Esophagus squamous epithelium (tissue), 5 donors: ENCODE measurements at regions not wholly inside any gene's neighbourhood (a gene's known extent, or its start where the extent isn't known, plus 50 kb on each side); places are given as distances from the start of the nearest gene placed in this dataset.

Source experiments
- DNase-seq: peaks from one replicate; lab custom pipeline; 2025; lab: John Stamatoyannopoulos, UW
- H3K27ac ChIP-seq, 4 donors: fragments of 200-600 bp; sonication (generic); one replicate each; pipeline ENCODE4 v1.5.1; 2016 to 2019; ENCODE audit warnings: mild to moderate bottlenecking in 1 of 4
- H3K27me3 ChIP-seq, 4 donors: fragments of 200-600 bp; sonication (generic); 1 replicate in 3 of 4; 2 replicates in 1 of 4; pipeline versions ENCODE4 v1.5.1 to v1.6.0; 2017 to 2021; ENCODE audit warnings: antibody characterized with exemption in 1 of 4
- H3K36me3 ChIP-seq, 3 donors: fragments of 200-600 bp; sonication (generic); one replicate each; pipeline ENCODE4 v1.5.1; 2016 to 2019
- H3K4me1 ChIP-seq, 3 donors: fragments of 200-600 bp; sonication (generic); one replicate each; pipeline ENCODE4 v1.5.1; 2017 to 2019
- H3K4me3 ChIP-seq, 4 donors: fragments of 200-600 bp; sonication (generic); 1 replicate in 3 of 4; 2 replicates in 1 of 4; pipeline ENCODE4 v1.5.1; 2016 to 2019; ENCODE audit warnings: mild to moderate bottlenecking in 2 of 4, moderate library complexity in 1 of 4
- H3K9me3 ChIP-seq, 3 donors: fragments of 200-600 bp; sonication (generic); one replicate each; pipeline ENCODE4 v1.5.1; 2016 to 2019
- POLR2A ChIP-seq, 4 donors: fragments of 450-650 bp; IDR thresholded peaks; one replicate each; pipeline ENCODE4 v1.6.1; 2017; ENCODE audit warnings: antibody characterized with exemption in 4 of 4, mild to moderate bottlenecking in 4 of 4, moderate library complexity in 3 of 4
- WGBS, 2 donors: methylation state at CpG; one replicate each; pipeline ENCODE4 v1.1.5; 2018; 5-methylcytosine and 5-hydroxymethylcytosine counted together
- intact Hi-C: fragments of 100-400 bp; cut with DNase I; formaldehyde crosslinking; loops from one replicate; pipeline ENCODE4 v1.15.0; 2022
- TF ChIP-seq, protein P1 (sequence below), 6 experiments: fragments of 450-650 bp in 4 of 6; fragments of 200-600 bp in 2 of 6; sonication (generic) in 2 of 6; IDR thresholded peaks; one replicate each; pipeline ENCODE4 v1.5.1; 2016 to 2019; ENCODE audit warnings: antibody characterized with exemption in 6 of 6, mild to moderate bottlenecking in 4 of 6, moderate library complexity in 4 of 6
- donor health status: DM: yes; HTN: yes; CAD: no.

GRCh38 chr16:51374790-51375189 lies 223.7 kb upstream of the SALL1 start:
- Histone ChIP-seq H3K9me3 (no peaks in the 10 kb centered on the region), H3K27ac (no peak overlapping the region), H3K4me3 (no peak overlapping the region), H3K36me3 (no peaks in the 10 kb centered on the region), H3K4me1 (no peaks in the 10 kb centered on the region), H3K27me3 (no peaks in the 10 kb centered on the region)
- no peak for DNase-seq
- intact Hi-C loops = no loop called here
- 91 to 97% methylated on average over 5 of the region's 5 CpGs for WGBS, 2 donors
- TF ChIP-seq POLR2A (IDR thresholded peaks at IDR 0.05) = no peak
- TF ChIP-seq, protein P1, sequence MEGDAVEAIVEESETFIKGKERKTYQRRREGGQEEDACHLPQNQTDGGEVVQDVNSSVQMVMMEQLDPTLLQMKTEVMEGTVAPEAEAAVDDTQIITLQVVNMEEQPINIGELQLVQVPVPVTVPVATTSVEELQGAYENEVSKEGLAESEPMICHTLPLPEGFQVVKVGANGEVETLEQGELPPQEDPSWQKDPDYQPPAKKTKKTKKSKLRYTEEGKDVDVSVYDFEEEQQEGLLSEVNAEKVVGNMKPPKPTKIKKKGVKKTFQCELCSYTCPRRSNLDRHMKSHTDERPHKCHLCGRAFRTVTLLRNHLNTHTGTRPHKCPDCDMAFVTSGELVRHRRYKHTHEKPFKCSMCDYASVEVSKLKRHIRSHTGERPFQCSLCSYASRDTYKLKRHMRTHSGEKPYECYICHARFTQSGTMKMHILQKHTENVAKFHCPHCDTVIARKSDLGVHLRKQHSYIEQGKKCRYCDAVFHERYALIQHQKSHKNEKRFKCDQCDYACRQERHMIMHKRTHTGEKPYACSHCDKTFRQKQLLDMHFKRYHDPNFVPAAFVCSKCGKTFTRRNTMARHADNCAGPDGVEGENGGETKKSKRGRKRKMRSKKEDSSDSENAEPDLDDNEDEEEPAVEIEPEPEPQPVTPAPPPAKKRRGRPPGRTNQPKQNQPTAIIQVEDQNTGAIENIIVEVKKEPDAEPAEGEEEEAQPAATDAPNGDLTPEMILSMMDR (IDR thresholded peaks at IDR 0.05) = no peak

GRCh38 chr16:51374346-51374745 lies 223.3 kb upstream of the SALL1 start:
- Histone ChIP-seq H3K27ac (no peak overlapping the region), H3K4me1 (no peaks in the 10 kb centered on the region), H3K36me3 (no peaks in the 10 kb centered on the region), H3K27me3 (no peaks in the 10 kb centered on the region), H3K4me3 (no peak overlapping the region), H3K9me3 (no peaks in the 10 kb centered on the region)
- intact Hi-C loops = no loop called here
- TF ChIP-seq, protein P1 (IDR thresholded peaks at IDR 0.05) = no peak
- no peak for DNase-seq
- whole genome bisulfite sequencing, 2 donors = 65 to 69% methylated on average over 2 of the region's 2 CpGs

GRCh38 chr16:51365715-51366114 lies 214.6 kb upstream of the SALL1 start:
- Histone ChIP-seq H3K36me3 (no peaks in the 10 kb centered on the region), H3K4me3 (no peak overlapping the region), H3K27me3 (no peaks in the 10 kb centered on the region), H3K9me3 (no peaks in the 10 kb centered on the region), H3K27ac (no peak overlapping the region), H3K4me1 (no peaks in the 10 kb centered on the region)
- TF ChIP-seq, protein P1 (IDR thresholded peaks at IDR 0.05) = no peak
- TF ChIP-seq POLR2A (IDR thresholded peaks at IDR 0.05) = no peak
- 64 to 71% methylated on average over 2 of the region's 2 CpGs for WGBS, 2 donors
- intact Hi-C loops = no loop called here
- no peak for DNase-seq

DNA sequence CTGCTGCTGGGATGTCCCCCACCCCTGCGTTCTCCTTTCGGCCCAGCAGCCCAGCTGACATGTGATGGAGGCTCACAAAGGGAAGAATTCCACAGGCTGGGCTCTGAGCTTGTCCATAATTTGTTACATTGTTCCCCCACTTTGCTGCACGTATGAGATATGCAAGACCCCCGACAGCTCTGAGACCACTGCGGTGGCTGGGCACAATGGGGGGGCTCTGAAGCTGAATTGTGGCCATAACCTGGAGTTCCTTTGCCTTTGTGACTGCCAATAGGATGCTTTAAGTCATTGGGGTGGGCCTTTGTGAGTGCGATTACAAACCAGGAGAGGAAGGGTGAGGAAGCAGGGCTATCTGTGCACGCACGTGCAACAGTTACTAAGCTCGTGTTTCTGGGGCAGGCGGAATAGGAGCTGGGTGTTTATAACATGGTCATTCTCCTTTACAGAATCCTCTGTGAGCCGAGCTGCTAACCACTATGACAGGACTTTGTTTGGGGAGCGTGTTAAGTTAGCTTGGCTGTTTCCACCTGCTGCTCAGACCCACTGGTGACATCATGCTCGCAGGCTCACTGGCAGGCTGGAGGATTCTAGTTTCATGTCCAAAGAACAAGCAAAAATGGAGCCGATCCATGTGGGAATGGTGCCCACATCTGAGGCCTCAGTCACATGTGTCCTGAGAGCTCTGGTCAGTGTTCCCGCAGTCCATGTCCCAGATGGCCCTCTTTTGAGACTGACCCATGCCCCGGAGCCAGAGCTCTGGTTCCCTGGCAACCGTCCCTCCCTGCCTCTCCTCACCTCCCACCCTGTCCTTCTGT lies 208.3 kb upstream of the SALL1 start:
- Histone ChIP-seq H3K27ac (no peak overlapping the region), H3K27me3 (no peaks in the 10 kb centered on the region), H3K36me3 (no peaks in the 10 kb centered on the region), H3K4me3 (no peak overlapping the region), H3K9me3 (no peaks in the 10 kb centered on the region), H3K4me1 (no peaks in the 10 kb centered on the region)
- intact Hi-C loops = no loop called here
- TF ChIP-seq, protein P1 (IDR thresholded peaks at IDR 0.05) = no peak
- no peak for TF ChIP-seq POLR2A (IDR thresholded peaks at IDR 0.05)
- 48 to 56% methylated on average over 11 to 14 of the region's 17 CpGs for WGBS, 2 donors
- DNase-seq = no peak

GRCh38 chr16:51357839-51358238 lies 206.8 kb upstream of the SALL1 start:
- no peak for DNase-seq
- H3K27ac ChIP-seq = no peak overlapping the region
- no peak overlapping the region for H3K4me3 ChIP-seq
- H3K27me3 ChIP-seq = no peaks in the 10 kb centered on the region
- no peaks in the 10 kb centered on the region for H3K9me3 ChIP-seq
- no peaks in the 10 kb centered on the region for H3K36me3 ChIP-seq
- intact Hi-C loops = no loop called here
- H3K4me1 ChIP-seq = no peaks in the 10 kb centered on the region
- TF ChIP-seq POLR2A (IDR thresholded peaks at IDR 0.05) = no peak
- TF ChIP-seq, protein P1 (IDR thresholded peaks at IDR 0.05) = no peak
